Astrocyte (in vitro differentiated cells and primary cell): ENCODE measurements at regions not wholly inside any gene's neighbourhood (a gene's known extent, or its start where the extent isn't known, plus 50 kb on each side); places are given as distances from the start of the nearest gene placed in this dataset.

ENCODE experiments used
- DNase-seq: peaks from one replicate; pipeline ENCODE4 v3.0.0-alpha.2; 2010; ENCODE audit warnings: low read depth
- FAIRE-seq: peaks from 2 replicates; lab custom pipeline; 2011; peaks lifted over from hg19 to GRCh38; lab: Jason Lieb, UNC
- H2AFZ ChIP-seq: 2 replicates; pipeline ENCODE4 v1.6.0; 2012; ENCODE audit warnings: low read depth, low read length, inconsistent platforms
- H3K27ac ChIP-seq: 2 replicates; pipeline ENCODE4 v1.5.1; 2011; ENCODE audit warnings: low read depth, low read length, inconsistent platforms
- H3K27me3 ChIP-seq: 2 replicates; pipeline ENCODE4 v1.6.0; 2011; ENCODE audit warnings: low read length, inconsistent platforms; ENCODE audit not compliant: insufficient read depth
- H3K36me3 ChIP-seq: 2 replicates; pipeline ENCODE4 v1.5.1; 2011; ENCODE audit warnings: low read length, inconsistent platforms; ENCODE audit not compliant: insufficient read depth
- H3K4me1 ChIP-seq: 2 replicates; pipeline ENCODE4 v1.5.1; 2011; ENCODE audit warnings: low read length, inconsistent platforms; ENCODE audit not compliant: insufficient read depth
- H3K4me2 ChIP-seq: 2 replicates; pipeline ENCODE4 v1.6.0; 2012; ENCODE audit warnings: low read length, inconsistent platforms
- H3K4me3 ChIP-seq: 2 replicates; pipeline ENCODE4 v1.5.1; 2011; ENCODE audit warnings: low read depth, mild to moderate bottlenecking, low read length, inconsistent platforms; ENCODE audit not compliant: insufficient read depth
- H3K79me2 ChIP-seq: 2 replicates; pipeline ENCODE4 v1.6.0; 2012; ENCODE audit warnings: mild to moderate bottlenecking, low read length, inconsistent platforms; ENCODE audit not compliant: insufficient read depth
- H3K9ac ChIP-seq: 2 replicates; pipeline ENCODE4 v1.6.0; 2012; ENCODE audit warnings: mild to moderate bottlenecking, low read length, inconsistent platforms
- H3K9me3 ChIP-seq: 2 replicates; pipeline ENCODE4 v1.5.1; 2012; ENCODE audit warnings: low read depth, mild to moderate bottlenecking, low read length, inconsistent platforms; ENCODE audit not compliant: insufficient read depth
- H4K20me1 ChIP-seq: 2 replicates; pipeline ENCODE4 v1.6.0; 2012; ENCODE audit warnings: low read length, inconsistent platforms; ENCODE audit not compliant: insufficient read depth
- H3K27ac Mint-ChIP-seq: one replicate; pipeline ENCODE4 v1.8.0; 2021; ENCODE audit warnings: mild to moderate bottlenecking, mixed read lengths; ENCODE audit not compliant: unreplicated experiment
- H3K27me3 Mint-ChIP-seq: one replicate; pipeline ENCODE4 v1.8.0; 2021; ENCODE audit warnings: low read depth, mixed read lengths; ENCODE audit not compliant: unreplicated experiment
- H3K36me3 Mint-ChIP-seq: one replicate; pipeline ENCODE4 v1.8.0; 2021; ENCODE audit warnings: low read depth, mixed read lengths; ENCODE audit not compliant: unreplicated experiment
- H3K4me1 Mint-ChIP-seq: one replicate; pipeline ENCODE4 v1.8.0; 2021; ENCODE audit warnings: low read depth, mixed read lengths; ENCODE audit not compliant: unreplicated experiment
- H3K4me3 Mint-ChIP-seq: one replicate; pipeline ENCODE4 v1.8.0; 2021; ENCODE audit warnings: mild to moderate bottlenecking, moderate library complexity, mixed read lengths; ENCODE audit not compliant: unreplicated experiment
- H3K9me3 Mint-ChIP-seq: one replicate; pipeline ENCODE4 v1.8.0; 2021; ENCODE audit warnings: mild to moderate bottlenecking, mixed read lengths; ENCODE audit not compliant: unreplicated experiment
- EZH2 ChIP-seq: IDR thresholded peaks from 2 replicates; pipeline ENCODE4 v1.6.1; 2012; ENCODE audit warnings: mild to moderate bottlenecking, low read length, inconsistent platforms; ENCODE audit not compliant: insufficient read depth
- TF ChIP-seq, protein P1 (sequence below): IDR thresholded peaks from 2 replicates; pipeline ENCODE4 v1.5.1; 2011; ENCODE audit warnings: low read depth, mild to moderate bottlenecking, inconsistent platforms, low read length, moderate library complexity; ENCODE audit not compliant: insufficient read depth

DNA sequence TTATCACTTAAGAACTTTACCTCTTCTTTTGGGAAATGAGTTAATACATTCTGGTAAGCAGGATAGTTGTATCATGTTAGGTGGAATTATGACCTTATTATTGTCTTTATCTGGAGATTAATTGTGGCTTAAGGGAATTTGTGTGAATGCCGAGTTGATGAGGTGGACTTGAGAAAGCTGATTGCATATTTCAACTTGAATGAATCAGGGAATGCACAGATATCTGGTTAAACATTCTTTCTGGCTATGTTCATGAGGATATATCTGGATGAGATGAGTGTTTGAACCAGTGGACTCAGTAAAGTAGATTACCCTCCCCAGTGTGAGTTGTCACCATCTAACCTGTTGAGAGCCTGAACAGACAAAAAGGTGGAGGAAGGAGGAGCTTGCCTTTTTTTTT lies 326.1 kb upstream of the GOT2 start:
- DNase-seq (peak; percentile 95), FAIRE-seq (no peak)
- no peaks in the 10 kb centered on the region for H3K36me3 ChIP-seq
- H3K4me2 ChIP-seq: no peak overlapping the region
- Mint-ChIP-seq H3K4me1 (peaks cover 13% of the 10 kb centered on the region), H3K36me3 (no peaks in the 10 kb centered on the region), H3K4me3 (no peak overlapping the region), H3K27ac (no peak overlapping the region), H3K9me3 (no peaks in the 10 kb centered on the region), H3K27me3 (no peaks in the 10 kb centered on the region)
- H3K9ac ChIP-seq: no peak overlapping the region
- no peak overlapping the region for H3K4me3 ChIP-seq
- H2AFZ ChIP-seq: no peak overlapping the region
- H3K27ac ChIP-seq: peak overlapping the region; percentile 35
- no peaks in the 10 kb centered on the region for H3K27me3 ChIP-seq
- TF ChIP-seq, protein P1, sequence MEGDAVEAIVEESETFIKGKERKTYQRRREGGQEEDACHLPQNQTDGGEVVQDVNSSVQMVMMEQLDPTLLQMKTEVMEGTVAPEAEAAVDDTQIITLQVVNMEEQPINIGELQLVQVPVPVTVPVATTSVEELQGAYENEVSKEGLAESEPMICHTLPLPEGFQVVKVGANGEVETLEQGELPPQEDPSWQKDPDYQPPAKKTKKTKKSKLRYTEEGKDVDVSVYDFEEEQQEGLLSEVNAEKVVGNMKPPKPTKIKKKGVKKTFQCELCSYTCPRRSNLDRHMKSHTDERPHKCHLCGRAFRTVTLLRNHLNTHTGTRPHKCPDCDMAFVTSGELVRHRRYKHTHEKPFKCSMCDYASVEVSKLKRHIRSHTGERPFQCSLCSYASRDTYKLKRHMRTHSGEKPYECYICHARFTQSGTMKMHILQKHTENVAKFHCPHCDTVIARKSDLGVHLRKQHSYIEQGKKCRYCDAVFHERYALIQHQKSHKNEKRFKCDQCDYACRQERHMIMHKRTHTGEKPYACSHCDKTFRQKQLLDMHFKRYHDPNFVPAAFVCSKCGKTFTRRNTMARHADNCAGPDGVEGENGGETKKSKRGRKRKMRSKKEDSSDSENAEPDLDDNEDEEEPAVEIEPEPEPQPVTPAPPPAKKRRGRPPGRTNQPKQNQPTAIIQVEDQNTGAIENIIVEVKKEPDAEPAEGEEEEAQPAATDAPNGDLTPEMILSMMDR: no peak
- TF ChIP-seq EZH2: no peak
- H3K79me2 ChIP-seq: no peaks in the 10 kb centered on the region
- no peaks in the 10 kb centered on the region for H3K9me3 ChIP-seq
- H3K4me1 ChIP-seq: peaks cover 3% of the 10 kb centered on the region
- H4K20me1 ChIP-seq: no peaks in the 10 kb centered on the region

DNA sequence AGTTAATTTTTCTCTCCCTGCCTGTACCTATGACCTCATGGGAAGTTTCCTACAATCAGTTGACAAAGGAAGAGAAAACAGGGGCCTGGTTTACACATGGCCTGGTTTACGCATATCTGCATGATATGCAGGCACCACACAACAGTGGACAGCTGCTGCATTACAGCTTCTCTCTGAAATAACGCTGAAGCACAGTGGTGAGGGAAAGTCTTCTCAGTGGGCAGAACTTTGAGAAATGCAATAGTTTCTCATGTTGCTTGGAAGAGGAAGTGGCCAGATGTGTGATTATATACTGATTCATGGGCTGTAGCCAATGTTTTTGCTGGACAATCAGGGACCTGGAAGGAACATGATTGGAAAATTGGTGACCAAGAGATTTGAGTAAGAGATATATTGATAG lies 324.1 kb upstream of the GOT2 start:
- TF ChIP-seq, protein P1: no peak
- no peak for TF ChIP-seq EZH2
- Histone ChIP-seq H4K20me1 (no peaks in the 10 kb centered on the region), H3K9me3 (no peaks in the 10 kb centered on the region), H3K4me3 (no peak overlapping the region), H3K4me1 (peaks cover 3% of the 10 kb centered on the region), H3K36me3 (no peaks in the 10 kb centered on the region), H3K79me2 (no peaks in the 10 kb centered on the region), H3K27ac (no peak overlapping the region), H3K9ac (no peak overlapping the region), H2AFZ (no peak overlapping the region), H3K27me3 (no peaks in the 10 kb centered on the region), H3K4me2 (no peak overlapping the region)
- H3K4me3 Mint-ChIP-seq: no peak overlapping the region
- H3K9me3 Mint-ChIP-seq: no peaks in the 10 kb centered on the region
- no peak overlapping the region for H3K27ac Mint-ChIP-seq
- no peaks in the 10 kb centered on the region for H3K27me3 Mint-ChIP-seq
- DNase-seq: no peak
- FAIRE-seq: no peak
- no peaks in the 10 kb centered on the region for H3K36me3 Mint-ChIP-seq
- H3K4me1 Mint-ChIP-seq: peaks cover 13% of the 10 kb centered on the region

DNA sequence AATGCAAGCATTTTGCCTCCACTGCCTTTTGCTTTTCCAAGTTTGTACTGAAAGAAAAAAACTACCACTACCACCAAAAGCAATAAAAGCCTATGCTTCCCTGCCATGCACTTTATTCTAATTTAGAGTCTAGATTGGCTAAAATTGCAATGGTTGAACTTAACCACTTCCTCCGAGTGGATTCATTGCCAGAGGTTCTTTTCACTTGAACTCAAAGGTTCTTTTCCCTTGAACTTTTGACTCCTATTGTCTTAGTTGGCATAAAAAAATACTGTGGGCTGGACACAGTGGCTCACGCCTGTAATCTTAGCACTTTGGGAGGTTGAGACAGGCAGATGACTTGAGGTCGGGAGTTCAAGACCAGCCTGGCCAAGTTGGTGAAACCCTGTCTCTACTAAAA lies 319.8 kb upstream of the GOT2 start:
- H3K36me3 ChIP-seq: no peaks in the 10 kb centered on the region
- Mint-ChIP-seq H3K27me3 (no peaks in the 10 kb centered on the region), H3K36me3 (no peaks in the 10 kb centered on the region), H3K4me3 (no peak overlapping the region), H3K4me1 (no peaks in the 10 kb centered on the region), H3K9me3 (no peaks in the 10 kb centered on the region), H3K27ac (no peak overlapping the region)
- no peaks in the 10 kb centered on the region for H3K9me3 ChIP-seq
- H3K4me3 ChIP-seq: no peak overlapping the region
- no peaks in the 10 kb centered on the region for H3K27me3 ChIP-seq
- no peaks in the 10 kb centered on the region for H3K79me2 ChIP-seq
- no peak overlapping the region for H2AFZ ChIP-seq
- TF ChIP-seq, protein P1: no peak
- no peak for TF ChIP-seq EZH2
- H3K27ac ChIP-seq: no peak overlapping the region
- no peak overlapping the region for H3K4me2 ChIP-seq
- peaks cover 1% of the 10 kb centered on the region for H3K4me1 ChIP-seq
- no peaks in the 10 kb centered on the region for H4K20me1 ChIP-seq
- H3K9ac ChIP-seq: no peak overlapping the region
- FAIRE-seq (no peak), DNase-seq (no peak)
